ENCODE measurements at regions not wholly inside any gene's neighbourhood (a gene's known extent, or its start where the extent isn't known, plus 50 kb on each side); places are given as distances from the start of the nearest gene placed in this dataset.

DNA sequence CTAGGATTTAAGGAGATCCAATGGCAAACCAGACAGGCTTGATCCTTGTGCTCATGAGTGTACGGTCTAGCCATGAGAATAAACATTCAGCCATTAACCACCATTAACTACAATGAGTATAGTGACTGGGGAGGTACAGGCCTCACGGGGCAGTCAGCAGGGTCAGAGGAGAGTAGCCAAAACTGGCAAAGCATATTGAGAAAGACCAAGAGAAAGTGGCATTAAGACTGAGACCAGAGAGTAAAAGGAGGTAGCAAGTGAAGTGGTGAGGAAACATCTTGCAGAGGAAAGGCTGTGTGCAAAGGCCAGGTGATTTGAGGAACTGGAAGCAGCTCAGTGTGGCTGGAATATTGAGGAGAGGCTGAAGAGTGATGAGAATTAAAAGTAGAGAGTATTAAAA lies 407.2 kb upstream of the LMCD1 start:
- DNase-seq, result no peak

GRCh38 chr3:8095724-8096123 lies 405.9 kb upstream of the LMCD1 start:
- Histone ChIP-seq H3K4me3 (no peak overlapping the region), H3K9me3 (no peaks in the 10 kb centered on the region), H3K9ac (ENCODE audit: low read depth in 2 of 2, low read length in 2 of 2) (no peak overlapping the region), H3K27ac (no peak overlapping the region), H3K4me1 (no peaks in the 10 kb centered on the region), H3K36me3 (no peaks in the 10 kb centered on the region), H3K27me3 (no peaks in the 10 kb centered on the region)
- no peak for DNase-seq
- TF ChIP-seq CTCF (IDR thresholded peaks at IDR 0.05), result no peak
- intact Hi-C loops (cut with DNase I), result no loop called here

More for the DNA sequence above, 407.2 kb upstream of the LMCD1 start:
- Histone ChIP-seq H3K4me1 (no peaks in the 10 kb centered on the region), H3K9me3 (no peaks in the 10 kb centered on the region), H3K27ac (no peak overlapping the region), H3K27me3 (no peaks in the 10 kb centered on the region), H3K4me3 (no peak overlapping the region), H3K36me3 (no peaks in the 10 kb centered on the region), H3K9ac (ENCODE audit: low read depth in 2 of 2, low read length in 2 of 2) (no peak overlapping the region)
- intact Hi-C loops (cut with DNase I), result no loop called here
- no peak for TF ChIP-seq CTCF (IDR thresholded peaks at IDR 0.05)

GRCh38 chr3:8097690-8098089 lies 403.9 kb upstream of the LMCD1 start:
- no peak for DNase-seq
- no peaks in the 10 kb centered on the region for H3K9me3 ChIP-seq
- TF ChIP-seq CTCF (IDR thresholded peaks at IDR 0.05), result no peak
- no peaks in the 10 kb centered on the region for H3K27me3 ChIP-seq
- no peak overlapping the region for H3K4me3 ChIP-seq
- H3K36me3 ChIP-seq, result no peaks in the 10 kb centered on the region
- no peak overlapping the region for H3K27ac ChIP-seq
- H3K9ac ChIP-seq (ENCODE audit: low read depth in 2 of 2, low read length in 2 of 2), result no peak overlapping the region
- intact Hi-C loops (cut with DNase I), result no loop called here
- no peaks in the 10 kb centered on the region for H3K4me1 ChIP-seq

DNA sequence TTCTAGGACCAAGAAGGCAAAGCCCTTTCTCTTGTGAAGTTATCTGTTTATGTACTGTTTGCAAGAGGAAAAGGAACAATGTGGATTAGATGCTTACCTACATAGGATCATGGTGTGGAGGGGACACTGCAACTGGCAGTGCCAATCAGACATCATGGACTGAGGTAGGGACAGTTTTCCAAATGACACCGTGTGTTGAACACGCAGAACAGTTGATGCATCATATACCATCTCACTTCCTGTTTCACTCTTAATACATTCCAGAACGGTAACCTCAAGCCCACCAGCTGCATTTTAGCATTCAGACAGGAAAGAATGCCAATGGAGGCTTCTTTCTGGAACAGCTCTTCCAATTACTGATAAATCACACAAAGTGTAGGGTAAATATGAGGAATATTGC lies 397.7 kb upstream of the LMCD1 start:
- no peak overlapping the region for H3K9ac ChIP-seq (ENCODE audit: low read depth in 2 of 2, low read length in 2 of 2)
- no peak for DNase-seq
- H3K27me3 ChIP-seq, result no peaks in the 10 kb centered on the region
- TF ChIP-seq CTCF (IDR thresholded peaks at IDR 0.05), result no peak
- H3K9me3 ChIP-seq, result no peaks in the 10 kb centered on the region
- intact Hi-C loops (cut with DNase I), result loop anchor here (10.0 kb wide), 1 partner anchor 819 kb away; no protein-coding TSS in a partner anchor
- no peak overlapping the region for H3K27ac ChIP-seq
- H3K36me3 ChIP-seq, result no peaks in the 10 kb centered on the region
- no peak overlapping the region for H3K4me3 ChIP-seq
- no peaks in the 10 kb centered on the region for H3K4me1 ChIP-seq

GRCh38 chr3:8106921-8107320 lies 394.7 kb upstream of the LMCD1 start:
- H3K9ac ChIP-seq (ENCODE audit: low read depth in 2 of 2, low read length in 2 of 2), result no peak overlapping the region
- no peak for TF ChIP-seq CTCF (IDR thresholded peaks at IDR 0.05)
- H3K36me3 ChIP-seq, result no peaks in the 10 kb centered on the region
- H3K4me3 ChIP-seq, result no peak overlapping the region
- no peak for DNase-seq
- H3K27ac ChIP-seq, result no peak overlapping the region
- intact Hi-C loops (cut with DNase I), result loop anchor here (10.0 kb wide), 1 partner anchor 822 kb away; no protein-coding TSS in a partner anchor
- H3K4me1 ChIP-seq, result no peaks in the 10 kb centered on the region
- H3K9me3 ChIP-seq, result no peaks in the 10 kb centered on the region
- H3K27me3 ChIP-seq, result no peaks in the 10 kb centered on the region
